ENCODE measurements at regions not wholly inside any gene's neighbourhood (a gene's known extent, or its start where the extent isn't known, plus 50 kb on each side); places are given as distances from the start of the nearest gene placed in this dataset.

DNA sequence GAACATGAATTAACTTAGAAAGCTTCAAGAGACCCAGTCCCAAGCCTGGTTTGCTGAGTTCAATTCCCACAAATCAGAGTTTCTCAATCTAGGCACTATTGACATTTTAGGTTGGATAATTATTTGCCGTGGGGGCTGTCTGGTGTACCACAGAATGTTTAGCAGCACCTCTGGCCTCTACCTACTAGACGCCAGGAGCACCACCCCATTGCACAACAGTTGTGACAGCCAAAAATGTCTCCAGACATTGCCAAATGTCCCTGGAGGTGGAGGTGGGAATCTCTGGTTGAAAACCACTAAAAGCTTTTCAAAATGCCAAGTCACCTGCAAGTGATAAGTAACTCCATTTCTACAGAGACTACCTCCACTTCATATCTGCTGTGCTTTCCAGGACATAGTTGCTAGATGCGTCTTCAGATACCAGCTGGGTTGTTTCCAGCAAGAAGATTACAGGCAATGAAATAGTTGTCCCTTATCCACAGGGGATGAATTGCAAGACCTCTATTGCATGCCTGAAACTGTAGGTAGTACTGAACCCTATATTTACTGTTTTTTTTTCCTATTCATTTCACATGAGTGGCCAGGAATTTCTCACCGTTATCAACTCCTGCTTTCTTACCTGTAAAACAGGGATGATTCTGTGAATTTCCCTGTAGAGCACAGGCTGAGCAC is 554.3 kb downstream of the ZEB2 start:
- TF ChIP-seq, protein P1, sequence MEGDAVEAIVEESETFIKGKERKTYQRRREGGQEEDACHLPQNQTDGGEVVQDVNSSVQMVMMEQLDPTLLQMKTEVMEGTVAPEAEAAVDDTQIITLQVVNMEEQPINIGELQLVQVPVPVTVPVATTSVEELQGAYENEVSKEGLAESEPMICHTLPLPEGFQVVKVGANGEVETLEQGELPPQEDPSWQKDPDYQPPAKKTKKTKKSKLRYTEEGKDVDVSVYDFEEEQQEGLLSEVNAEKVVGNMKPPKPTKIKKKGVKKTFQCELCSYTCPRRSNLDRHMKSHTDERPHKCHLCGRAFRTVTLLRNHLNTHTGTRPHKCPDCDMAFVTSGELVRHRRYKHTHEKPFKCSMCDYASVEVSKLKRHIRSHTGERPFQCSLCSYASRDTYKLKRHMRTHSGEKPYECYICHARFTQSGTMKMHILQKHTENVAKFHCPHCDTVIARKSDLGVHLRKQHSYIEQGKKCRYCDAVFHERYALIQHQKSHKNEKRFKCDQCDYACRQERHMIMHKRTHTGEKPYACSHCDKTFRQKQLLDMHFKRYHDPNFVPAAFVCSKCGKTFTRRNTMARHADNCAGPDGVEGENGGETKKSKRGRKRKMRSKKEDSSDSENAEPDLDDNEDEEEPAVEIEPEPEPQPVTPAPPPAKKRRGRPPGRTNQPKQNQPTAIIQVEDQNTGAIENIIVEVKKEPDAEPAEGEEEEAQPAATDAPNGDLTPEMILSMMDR (IDR thresholded peaks at IDR 0.05): no peak
- no peak for TF ChIP-seq POLR2A (IDR thresholded peaks at IDR 0.05)

Data from Peyer's patch (tissue), 4 donors.